Hematopoietic multipotent progenitor cell treated with erythropoietin and hydrocortisone succinate and interleukin-3 and kit ligand, for 6 days (in vitro differentiated cells): ENCODE measurements at regions not wholly inside any gene's neighbourhood (a gene's known extent, or its start where the extent isn't known, plus 50 kb on each side); places are given as distances from the start of the nearest gene placed in this dataset.

ENCODE experiments used
- DNase-seq: peaks from one replicate; pipeline ENCODE4 v3.0.0-alpha.2; 2015

DNA sequence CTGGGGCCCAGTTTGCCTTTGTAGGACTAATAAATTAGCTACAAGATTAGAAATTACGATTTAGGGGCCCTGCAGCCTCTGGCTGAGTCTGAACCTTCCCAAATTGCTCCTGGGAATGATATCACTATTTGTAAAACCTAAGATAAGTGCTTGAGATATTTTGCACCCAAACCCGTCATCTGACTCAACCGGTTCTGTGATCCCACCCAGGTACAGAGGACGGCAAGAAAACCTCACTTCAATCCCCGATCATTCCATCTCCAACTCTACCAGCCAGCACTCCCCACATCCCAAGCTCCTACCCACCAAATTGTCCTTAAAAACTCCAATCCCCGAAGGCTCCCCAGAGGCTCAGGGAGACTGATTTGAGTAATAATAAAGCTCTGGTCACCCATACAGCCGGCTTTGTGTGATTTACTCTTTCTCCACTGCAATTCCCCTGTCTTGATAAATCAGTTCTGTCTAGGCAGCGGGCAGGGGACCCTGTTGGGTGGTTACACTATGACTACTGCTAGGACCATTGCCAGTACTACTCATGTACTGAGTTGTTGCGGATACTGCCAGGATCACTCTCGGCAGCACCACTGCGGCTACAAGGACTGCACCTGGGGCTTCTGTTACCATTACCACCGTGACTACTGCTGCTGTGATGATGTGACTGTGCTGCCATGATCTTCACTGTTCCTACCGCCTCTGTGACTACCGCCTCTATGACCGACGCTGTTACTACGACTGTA is 73.1 kb downstream of the IRF8 start:
- no peak for DNase-seq

- DNase-seq = no peak
Observed at GRCh38 chr16:85974428-85975375, 75.7 kb downstream of the IRF8 start.

DNA sequence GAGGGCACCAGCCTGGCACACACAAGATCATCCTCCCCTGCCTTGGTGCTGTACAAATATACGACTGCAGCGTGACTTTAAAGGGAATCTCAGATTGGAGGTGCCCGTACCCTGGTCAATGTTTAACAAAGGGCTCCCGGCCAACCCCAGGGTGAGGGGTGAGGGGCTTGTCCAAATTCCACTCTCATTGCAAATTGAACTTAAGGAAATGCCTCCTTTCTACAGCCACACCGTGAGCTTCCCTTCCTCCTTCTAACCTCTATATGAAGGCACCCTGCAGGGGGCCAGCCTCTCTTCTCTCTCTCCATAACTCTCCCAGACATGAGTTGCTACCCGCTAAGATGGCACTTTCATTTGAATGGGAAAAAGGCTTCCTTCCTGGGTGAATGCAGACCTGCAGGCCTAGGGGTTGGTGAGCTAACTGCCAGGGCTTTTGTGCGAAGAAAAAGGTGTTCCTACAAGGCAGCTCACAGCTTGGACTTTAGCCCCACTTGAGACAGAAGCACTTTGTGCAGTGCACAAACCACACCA is 76.6 kb downstream of the IRF8 start:
- no peak for DNase-seq

DNA sequence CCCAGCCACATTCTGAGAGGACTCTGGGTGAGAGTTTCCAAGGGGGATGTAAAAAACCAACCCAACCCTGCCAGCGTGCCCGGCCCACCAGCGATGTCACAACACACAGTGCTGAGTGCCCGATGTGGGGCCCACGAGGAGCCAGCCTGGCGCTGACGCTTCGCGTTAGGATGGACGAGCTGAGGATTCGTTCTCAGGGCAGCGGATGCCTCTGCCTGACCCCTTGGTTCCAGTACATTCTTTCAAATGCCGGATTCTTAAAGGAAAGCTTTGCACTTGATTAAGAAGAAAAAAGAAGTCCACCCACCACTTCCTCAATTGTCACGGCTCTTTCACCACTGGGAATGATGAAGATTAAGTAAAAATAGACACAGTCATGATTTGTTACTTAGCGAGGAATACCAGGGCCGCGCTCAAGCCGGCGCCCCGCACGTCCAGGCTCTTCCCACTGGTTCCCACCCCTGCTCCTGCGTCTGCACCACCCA is 79.4 kb downstream of the IRF8 start:
- DNase-seq = no peak

DNA sequence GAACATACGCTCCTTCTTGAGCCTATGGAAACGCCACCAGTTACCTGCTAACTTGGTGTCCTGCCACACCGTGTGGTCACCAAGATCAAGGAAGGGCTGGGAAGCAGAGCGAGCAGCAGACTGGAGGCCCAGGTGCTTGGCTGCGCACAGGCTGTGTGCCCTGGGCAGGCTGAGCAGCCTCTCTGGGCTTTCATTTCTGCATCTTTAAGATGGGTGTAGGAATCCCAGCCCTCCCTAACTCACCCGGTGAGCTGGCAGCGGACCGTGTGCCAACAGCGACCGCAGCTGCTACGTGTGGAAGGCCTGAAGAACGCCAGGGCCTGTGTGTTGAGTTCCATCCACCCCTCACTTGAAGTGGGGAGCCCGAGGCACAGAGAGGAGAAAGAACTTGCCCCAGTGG is 80.0 kb downstream of the IRF8 start:
- no peak for DNase-seq

DNA sequence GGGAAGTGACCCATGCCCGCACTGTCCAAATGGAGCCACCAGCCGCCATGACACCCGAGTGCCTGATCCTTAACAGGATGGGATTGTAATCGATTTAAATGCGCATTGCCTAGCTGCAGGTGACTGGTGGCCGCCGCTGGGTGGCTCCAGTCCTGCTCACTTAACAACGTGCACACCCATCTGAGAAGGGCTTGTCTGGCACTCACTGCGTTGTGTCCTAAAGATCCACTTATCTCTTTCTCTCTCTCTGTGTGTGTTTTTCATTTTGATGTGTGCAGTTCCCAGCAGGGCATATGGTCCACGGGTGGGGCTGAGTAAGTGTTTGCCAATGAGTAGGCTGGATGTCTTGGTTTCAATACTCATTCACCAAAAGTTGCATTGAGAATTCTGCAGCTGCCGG is 80.6 kb downstream of the IRF8 start:
- no peak for DNase-seq

DNA sequence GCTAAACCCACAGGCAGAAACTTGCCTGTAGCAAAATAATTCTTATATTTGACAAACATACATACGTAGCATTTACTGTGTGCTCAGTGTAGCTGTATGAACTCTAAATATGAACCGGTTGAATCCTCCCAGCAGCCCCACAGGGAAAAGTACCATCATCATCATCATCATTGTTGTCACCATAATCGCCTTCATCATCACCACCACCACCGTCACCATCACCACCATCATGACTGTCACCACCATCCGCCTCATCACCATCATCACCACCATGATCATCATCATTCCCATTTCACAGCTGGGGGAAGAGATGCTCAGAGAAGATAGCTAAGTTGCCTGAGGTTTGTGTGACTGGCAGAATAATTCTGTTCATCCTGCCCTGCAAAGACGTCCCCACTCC is 81.7 kb downstream of the IRF8 start:
- no peak for DNase-seq

DNA sequence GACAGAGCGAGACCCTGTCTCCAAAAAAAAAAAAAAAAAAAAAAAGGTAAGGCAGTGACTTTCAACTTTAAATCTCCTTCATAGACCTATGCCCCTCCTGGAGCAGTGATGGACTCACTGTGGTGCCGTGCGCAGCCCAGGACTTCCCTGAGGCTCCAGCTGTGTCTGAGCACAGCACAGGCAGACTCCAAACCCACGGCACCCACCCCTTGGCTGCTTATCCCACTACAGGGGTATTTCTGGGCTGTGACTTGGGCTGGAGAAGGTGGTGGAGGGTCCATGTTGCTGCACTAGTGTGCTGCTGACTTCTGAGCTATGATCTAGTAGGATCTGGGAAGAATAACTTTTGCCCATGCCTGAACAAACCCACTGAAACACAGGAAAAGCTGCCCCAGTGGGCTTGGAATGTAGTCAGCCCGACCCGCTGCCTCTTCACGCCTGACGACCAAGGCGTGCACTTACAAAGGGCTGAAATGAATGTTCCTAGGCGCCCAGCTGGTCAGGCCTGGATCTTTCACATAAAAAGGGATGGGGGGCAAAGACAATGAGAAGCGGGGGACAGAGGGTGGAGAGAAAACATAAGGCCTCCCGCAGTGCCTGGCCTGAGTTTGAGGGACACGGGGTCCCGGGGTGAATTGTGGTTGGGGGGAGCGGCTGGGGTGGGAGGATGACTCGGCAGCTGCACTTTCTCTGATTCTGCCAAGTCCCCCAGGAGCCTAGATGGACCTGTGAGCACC is 83.0 kb downstream of the IRF8 start:
- no peak for DNase-seq

DNA sequence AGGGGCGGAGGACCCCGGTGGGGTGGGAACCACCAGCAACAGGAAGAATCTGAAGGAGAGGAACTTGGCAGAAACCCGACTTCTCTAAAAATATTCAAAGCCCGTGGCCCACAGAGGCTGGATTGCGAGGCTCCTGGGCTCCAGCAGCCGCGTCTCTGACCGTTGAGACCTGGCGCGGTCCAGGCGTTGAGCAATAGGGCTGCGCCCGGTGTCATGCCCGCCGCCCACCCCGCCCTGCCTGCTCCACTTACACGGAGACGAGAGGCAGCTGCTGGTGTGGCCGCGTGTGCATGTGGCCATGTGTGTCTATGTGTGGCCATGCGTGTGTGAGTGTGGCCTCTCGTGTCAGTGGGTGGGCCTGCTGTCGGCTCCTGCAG is 83.6 kb downstream of the IRF8 start:
- DNase-seq = peak; percentile 58

DNA sequence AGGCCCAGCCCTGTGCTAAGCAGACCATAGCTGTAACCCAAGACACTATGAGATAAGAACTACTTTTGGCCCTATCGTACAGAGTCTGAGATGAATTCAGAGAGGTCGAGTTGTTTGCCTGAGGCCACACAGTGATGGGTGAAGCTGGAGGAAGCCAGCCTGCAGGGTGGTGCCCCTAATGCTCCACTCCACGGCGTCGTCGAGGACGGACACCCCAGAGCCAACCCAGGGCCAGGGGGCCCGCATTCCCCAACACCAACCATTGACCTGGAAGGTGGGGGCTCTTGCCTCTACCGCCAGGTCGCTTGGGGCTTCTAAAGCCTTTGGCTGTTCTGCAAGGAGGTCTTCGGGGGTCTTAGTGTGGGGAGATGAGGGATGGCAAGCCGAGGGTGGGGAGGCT is 84.1 kb downstream of the IRF8 start:
- DNase-seq = no peak

GRCh38 chr16:85983606-85984230 is 84.8 kb downstream of the IRF8 start:
- no peak for DNase-seq

DNA sequence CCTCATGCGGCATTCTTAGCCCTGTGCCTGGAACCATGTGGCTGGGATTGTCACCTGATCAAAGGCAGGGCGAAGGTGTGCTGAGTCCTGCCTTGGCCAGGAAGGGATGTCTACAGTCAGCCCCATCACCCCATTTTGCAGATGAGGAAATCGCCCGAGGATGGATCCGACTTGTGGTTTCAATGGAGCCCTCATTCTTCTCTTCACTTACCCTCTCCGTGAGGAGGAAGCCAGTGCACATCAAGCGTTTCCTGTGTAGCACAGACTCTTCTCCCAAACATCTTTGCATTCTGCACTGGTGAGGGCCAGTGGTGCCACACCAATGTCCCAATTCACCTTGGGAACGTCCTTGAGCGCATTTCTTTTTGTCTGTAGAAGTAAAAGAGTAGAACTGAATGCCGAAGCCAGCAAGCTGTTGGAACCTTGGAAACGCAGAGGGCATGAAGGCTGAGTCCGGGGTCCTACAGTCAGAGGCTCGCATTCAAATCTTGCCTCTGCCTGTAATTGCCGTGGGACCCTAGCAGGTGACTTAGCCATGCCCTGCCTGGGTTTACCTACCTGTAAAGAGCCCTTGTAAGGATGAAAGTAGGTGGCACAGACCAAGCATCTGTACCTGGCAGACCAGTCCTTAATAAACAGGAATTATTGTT is 85.4 kb downstream of the IRF8 start:
- DNase-seq = no peak

DNA sequence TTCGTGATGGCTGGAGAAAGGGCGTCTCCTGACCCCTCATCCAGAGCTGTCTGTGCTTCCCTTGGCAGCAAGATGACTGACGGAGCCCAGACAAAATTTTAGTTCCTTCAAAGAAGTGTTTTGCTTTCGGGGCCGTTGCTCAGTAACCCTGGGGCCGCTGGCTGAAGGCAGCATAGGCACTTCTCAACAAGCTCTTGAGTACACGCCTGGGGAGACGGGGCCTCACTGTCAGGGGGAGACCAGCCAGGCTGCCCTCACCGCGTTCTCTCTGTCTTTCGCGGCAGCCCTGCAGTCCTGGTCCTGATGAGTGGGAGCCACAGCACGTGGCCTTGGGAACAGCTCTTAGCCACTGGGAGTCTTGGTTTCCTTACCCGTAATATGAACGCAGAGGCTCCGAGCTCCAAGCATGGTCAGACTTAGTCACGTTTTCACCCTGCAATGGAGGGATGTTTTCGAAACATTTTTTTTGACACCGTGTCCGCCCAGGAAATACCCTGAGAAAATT is 86.0 kb downstream of the IRF8 start:
- no peak for DNase-seq

GRCh38 chr16:85986931-85987749 is 88.2 kb downstream of the IRF8 start:
- DNase-seq = peak; percentile 45

- DNase-seq = no peak
Observed at GRCh38 chr16:85987750-85988078, 88.8 kb downstream of the IRF8 start.

GRCh38 chr16:85988306-85988705 is 89.3 kb downstream of the IRF8 start:
- no peak for DNase-seq

DNA sequence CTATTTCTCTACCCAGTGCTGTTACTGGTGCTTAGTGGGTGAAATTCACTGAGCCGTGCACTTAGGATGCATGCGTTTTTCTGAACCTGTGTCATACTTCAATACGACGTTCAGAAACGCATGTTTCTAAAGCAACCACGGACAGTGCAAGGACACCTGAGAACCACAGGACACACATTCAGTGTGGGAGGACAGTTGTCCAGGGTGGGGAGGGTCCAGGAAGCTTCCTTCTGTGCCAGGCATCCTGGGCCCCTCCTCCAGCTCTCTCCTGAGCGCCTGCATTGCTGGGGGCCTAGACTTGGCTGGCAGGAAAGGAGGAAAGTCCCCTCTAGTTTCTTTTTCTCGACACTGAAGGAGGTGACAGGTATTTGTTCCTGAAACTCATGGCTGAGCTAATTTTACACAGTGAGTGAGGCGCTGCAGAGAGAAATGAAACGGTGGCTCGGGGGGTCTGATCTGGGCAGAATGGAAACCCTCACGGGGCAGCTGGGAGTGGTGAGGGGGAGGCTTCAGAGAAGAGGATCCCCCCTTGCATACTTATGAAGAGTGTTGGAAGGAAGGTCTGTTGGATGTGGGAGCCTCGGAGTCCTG is 89.9 kb downstream of the IRF8 start:
- DNase-seq = no peak

DNA sequence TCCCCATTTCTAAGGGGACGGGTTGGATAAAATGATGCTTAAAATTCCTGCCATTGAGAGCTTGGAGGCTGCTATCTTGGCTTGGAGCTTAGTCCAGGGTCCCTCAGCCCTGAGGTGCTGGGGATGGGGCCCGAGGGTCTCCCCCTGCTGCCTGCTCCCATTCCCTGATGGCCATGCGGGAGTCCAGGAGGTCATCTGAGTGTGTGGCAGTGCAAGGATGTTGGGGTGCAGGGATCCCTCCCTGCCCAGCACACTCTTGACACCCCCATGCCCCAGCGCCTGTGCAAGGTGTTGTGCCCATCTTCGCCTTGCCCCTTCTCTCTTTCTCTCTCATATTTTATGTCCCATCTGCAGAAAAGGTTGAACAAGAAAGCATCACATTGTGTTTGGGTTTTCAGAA is 90.4 kb downstream of the IRF8 start:
- DNase-seq = no peak

- no peak for DNase-seq
Observed at GRCh38 chr16:85989863-85990643, 91.1 kb downstream of the IRF8 start.

- no peak for DNase-seq
Observed at GRCh38 chr16:85990861-85991301, 91.9 kb downstream of the IRF8 start.
